Colonic mucosa (tissue), 4 donors: ENCODE measurements at regions not wholly inside any gene's neighbourhood (a gene's known extent, or its start where the extent isn't known, plus 50 kb on each side); places are given as distances from the start of the nearest gene placed in this dataset.

ENCODE experiments used
- DNase-seq: peaks from one replicate; pipeline ENCODE4 v3.0.0-alpha.2; 2020
- H3K27ac ChIP-seq: fragments of 200-600 bp; one replicate; pipeline ENCODE4 v1.8.0; 2021
- H3K27me3 ChIP-seq: fragments of 200-600 bp; one replicate; pipeline ENCODE4 v1.8.0; 2021
- H3K36me3 ChIP-seq: fragments of 200-600 bp; one replicate; pipeline ENCODE4 v1.8.0; 2021
- H3K4me1 ChIP-seq: fragments of 200-600 bp; one replicate; pipeline ENCODE4 v1.8.0; 2021; ENCODE audit warnings: mild to moderate bottlenecking
- H3K4me3 ChIP-seq: fragments of 200-600 bp; one replicate; pipeline ENCODE4 v1.8.0; 2021
- H3K9ac ChIP-seq, 2 donors: one replicate each; pipeline ENCODE4 v1.7.0; 2013; ENCODE audit warnings: control low read depth in 2 of 2, low read depth in 2 of 2, low read length in 2 of 2
- H3K9me3 ChIP-seq: fragments of 200-600 bp; one replicate; pipeline ENCODE4 v1.8.0; 2021
- intact Hi-C: fragments of 100-400 bp; cut with DNase I; formaldehyde crosslinking; loops from one replicate; pipeline ENCODE4 v1.14.1; 2022
- TF ChIP-seq, protein P1 (sequence below): fragments of 200-600 bp; IDR thresholded peaks from one replicate; pipeline ENCODE4 v1.8.0; 2022; ENCODE audit warnings: antibody characterized with exemption, mild to moderate bottlenecking
- donor health status: healthy.
- donor health status: DM: no; HTN: no; CAD: no.
- donor health status: DM: no; HTN: no; CAD: no.

DNA sequence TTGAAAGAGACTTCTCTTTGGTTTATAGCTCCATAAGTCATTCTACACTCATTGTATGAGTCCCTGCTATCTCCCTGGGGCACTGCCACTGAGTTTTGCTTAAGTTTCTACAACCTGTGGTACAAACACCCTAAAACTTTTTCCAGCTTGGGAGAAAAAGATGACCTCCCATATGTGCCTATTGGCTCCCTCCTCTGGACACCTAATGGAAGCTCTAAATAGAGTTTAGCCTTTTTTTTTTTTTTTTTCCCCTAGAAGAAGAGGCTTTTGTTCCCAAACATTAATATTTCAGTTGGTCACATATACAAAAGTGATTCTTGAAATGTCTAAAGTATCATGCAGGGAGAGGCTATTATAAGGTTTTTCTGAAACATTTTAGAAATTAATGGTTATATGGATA is 547.2 kb upstream of the TMEFF2 start:
- no peaks in the 10 kb centered on the region for H3K36me3 ChIP-seq
- no peaks in the 10 kb centered on the region for H3K4me1 ChIP-seq
- TF ChIP-seq, protein P1, sequence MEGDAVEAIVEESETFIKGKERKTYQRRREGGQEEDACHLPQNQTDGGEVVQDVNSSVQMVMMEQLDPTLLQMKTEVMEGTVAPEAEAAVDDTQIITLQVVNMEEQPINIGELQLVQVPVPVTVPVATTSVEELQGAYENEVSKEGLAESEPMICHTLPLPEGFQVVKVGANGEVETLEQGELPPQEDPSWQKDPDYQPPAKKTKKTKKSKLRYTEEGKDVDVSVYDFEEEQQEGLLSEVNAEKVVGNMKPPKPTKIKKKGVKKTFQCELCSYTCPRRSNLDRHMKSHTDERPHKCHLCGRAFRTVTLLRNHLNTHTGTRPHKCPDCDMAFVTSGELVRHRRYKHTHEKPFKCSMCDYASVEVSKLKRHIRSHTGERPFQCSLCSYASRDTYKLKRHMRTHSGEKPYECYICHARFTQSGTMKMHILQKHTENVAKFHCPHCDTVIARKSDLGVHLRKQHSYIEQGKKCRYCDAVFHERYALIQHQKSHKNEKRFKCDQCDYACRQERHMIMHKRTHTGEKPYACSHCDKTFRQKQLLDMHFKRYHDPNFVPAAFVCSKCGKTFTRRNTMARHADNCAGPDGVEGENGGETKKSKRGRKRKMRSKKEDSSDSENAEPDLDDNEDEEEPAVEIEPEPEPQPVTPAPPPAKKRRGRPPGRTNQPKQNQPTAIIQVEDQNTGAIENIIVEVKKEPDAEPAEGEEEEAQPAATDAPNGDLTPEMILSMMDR: no peak
- H3K27me3 ChIP-seq: no peaks in the 10 kb centered on the region
- intact Hi-C loops: no loop called here
- H3K27ac ChIP-seq: no peak overlapping the region
- H3K4me3 ChIP-seq: no peak overlapping the region
- no peak overlapping the region for H3K9ac ChIP-seq
- H3K9me3 ChIP-seq: no peaks in the 10 kb centered on the region
- no peak for DNase-seq

DNA sequence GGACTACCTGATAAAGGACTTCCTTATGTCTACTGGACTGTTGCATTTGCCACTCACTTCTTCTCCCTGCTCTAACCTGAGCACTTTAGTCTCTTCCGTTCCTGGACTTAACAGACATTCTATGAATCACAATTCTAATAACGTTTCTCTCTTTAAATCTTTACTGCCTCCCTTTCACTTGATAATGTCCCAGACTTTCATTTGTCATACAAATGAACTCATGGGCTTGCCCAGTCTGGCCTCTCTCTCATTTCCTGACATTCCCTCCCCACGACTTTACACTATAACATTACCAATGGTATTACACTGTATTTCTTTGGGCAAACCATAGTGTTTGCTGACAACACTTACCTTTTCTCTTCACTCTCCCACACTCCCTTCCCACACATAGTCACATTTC is 540.7 kb upstream of the TMEFF2 start:
- TF ChIP-seq, protein P1: no peak
- intact Hi-C loops: no loop called here
- Histone ChIP-seq H3K36me3 (no peaks in the 10 kb centered on the region), H3K9ac (no peak overlapping the region), H3K4me3 (no peak overlapping the region), H3K27me3 (no peaks in the 10 kb centered on the region), H3K27ac (no peak overlapping the region), H3K4me1 (no peaks in the 10 kb centered on the region), H3K9me3 (no peaks in the 10 kb centered on the region)
- DNase-seq: no peak

DNA sequence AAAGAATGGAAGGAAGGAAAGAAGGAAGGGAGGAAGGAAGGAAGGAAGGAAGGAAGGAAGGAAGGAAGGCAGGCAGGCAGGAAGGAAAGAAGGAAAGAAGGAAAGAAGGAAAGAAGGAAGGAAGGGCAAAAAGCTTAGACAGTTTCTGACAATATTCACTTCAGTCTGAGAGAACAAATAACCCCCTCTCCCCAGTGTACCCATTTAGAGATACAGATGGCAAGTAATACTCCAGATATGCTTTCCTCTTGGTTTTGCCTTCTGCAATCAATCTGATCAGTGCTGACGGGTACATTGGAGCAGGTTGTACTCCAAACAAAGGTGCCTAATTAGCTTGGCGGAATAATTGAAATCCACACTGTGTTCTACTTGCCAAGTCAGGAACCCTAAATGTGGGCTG is 534.6 kb upstream of the TMEFF2 start:
- Histone ChIP-seq H3K27ac (no peak overlapping the region), H3K9ac (no peak overlapping the region), H3K36me3 (no peaks in the 10 kb centered on the region), H3K4me3 (no peak overlapping the region), H3K9me3 (no peaks in the 10 kb centered on the region), H3K4me1 (no peaks in the 10 kb centered on the region), H3K27me3 (no peaks in the 10 kb centered on the region)
- TF ChIP-seq, protein P1: no peak
- intact Hi-C loops: no loop called here
- no peak for DNase-seq

DNA sequence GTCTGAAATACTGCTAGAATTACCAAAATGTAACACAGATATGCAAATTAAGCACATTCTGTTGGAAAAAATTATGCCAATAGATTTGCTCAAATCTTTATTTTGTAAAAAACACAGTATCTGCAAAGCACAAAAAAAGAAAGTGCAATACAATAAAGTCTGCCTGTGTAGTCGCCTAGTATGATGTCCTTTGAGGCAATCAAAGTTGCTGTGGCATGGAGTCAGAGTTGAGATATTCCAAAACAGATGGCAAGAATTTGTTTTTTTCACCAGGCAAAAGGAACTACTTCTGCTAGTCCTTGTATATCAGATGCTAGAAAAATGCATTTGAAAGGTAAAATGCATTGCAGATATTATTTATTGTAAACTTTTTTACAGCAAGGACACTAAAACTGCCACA is 531.3 kb upstream of the TMEFF2 start:
- Histone ChIP-seq H3K9me3 (no peaks in the 10 kb centered on the region), H3K4me1 (no peaks in the 10 kb centered on the region), H3K36me3 (no peaks in the 10 kb centered on the region), H3K4me3 (no peak overlapping the region), H3K9ac (no peak overlapping the region), H3K27me3 (no peaks in the 10 kb centered on the region), H3K27ac (no peak overlapping the region)
- TF ChIP-seq, protein P1: no peak
- no peak for DNase-seq
- intact Hi-C loops: no loop called here

DNA sequence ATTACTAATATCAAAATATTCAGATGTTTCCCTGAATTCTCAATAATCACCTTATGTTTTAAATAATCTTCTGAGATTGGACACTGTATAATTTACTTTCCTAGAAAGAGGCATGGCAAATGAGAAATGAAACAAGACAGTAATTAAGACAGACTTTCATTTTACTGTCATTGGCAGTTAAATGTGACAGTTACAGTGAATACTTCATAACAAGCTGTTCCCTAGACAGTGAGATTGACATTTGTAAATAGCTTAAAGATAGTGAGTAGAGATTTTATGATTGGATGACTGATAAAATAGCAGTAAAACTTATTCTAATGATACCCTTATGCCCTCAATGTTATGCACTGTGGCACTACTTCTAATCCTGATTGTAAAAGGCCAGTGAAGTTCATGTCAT is 524.9 kb upstream of the TMEFF2 start:
- Histone ChIP-seq H3K9ac (no peak overlapping the region), H3K27ac (no peak overlapping the region), H3K9me3 (no peaks in the 10 kb centered on the region), H3K27me3 (no peaks in the 10 kb centered on the region), H3K36me3 (no peaks in the 10 kb centered on the region), H3K4me1 (no peaks in the 10 kb centered on the region), H3K4me3 (no peak overlapping the region)
- DNase-seq: no peak
- intact Hi-C loops: no loop called here
- TF ChIP-seq, protein P1: no peak

DNA sequence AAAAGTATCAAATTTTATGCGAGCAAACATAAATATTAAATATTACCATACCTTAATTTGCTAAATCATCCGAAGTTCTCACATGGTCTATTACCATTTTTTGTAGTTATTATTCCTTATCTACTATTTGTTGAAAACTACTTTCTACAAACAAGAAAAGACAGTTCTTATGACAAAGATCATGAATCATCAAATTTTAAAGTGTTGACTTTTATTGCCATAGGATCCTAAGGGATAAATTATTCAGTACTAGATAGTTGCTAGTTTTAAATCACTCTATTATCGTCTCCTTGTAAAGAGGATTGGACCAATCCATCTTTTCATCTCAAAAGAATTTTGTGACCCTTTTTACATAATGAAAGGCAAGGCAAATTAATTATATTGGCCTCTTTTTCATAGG is 523.6 kb upstream of the TMEFF2 start:
- Histone ChIP-seq H3K27me3 (no peaks in the 10 kb centered on the region), H3K9me3 (no peaks in the 10 kb centered on the region), H3K9ac (no peak overlapping the region), H3K4me3 (no peak overlapping the region), H3K27ac (no peak overlapping the region), H3K4me1 (no peaks in the 10 kb centered on the region), H3K36me3 (no peaks in the 10 kb centered on the region)
- intact Hi-C loops: no loop called here
- DNase-seq: no peak
- TF ChIP-seq, protein P1: no peak
